SHP77 (cell line): ENCODE measurements at regions not wholly inside any gene's neighbourhood (a gene's known extent, or its start where the extent isn't known, plus 50 kb on each side); places are given as distances from the start of the nearest gene placed in this dataset.

ENCODE experiments used
- DNase-seq, 2 experiments: peaks; one replicate each; lab custom pipeline; 2025; lab: John Stamatoyannopoulos, UW

- DNase-seq: no peak
These were observed 326.4 kb downstream of the MEI4 start for GRCh38 chr6:77979204-77979603.

DNA sequence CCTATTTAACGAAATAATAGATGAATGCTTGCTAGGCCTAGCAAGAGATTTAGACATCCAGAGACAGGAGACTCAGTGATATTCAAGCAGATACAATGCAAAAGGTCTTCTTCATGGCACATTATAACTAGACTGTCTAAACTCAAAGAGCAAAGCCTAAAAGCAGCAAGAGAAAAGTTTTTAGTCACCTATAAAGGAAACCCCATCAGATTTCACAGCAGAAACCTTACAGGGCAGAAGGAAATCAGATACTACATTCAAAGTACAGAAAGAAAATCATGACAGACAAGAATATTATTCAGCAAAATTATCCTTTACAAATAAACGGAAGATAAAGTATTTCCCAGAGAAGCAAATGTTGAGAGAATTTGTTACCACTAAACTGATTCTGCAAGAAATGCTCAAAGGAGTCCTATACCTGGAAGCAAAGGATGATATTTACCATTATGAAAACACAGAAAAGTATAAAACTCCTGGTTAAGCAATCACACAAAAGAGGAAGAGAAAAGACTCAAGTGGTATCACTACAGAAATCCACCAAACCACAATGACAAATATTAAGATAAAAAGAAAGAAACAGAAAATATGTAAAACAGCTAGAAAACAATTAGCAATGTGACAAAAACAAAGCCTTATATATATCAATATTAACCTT, 333.7 kb downstream of the MEI4 start:
- no peak for DNase-seq

DNA sequence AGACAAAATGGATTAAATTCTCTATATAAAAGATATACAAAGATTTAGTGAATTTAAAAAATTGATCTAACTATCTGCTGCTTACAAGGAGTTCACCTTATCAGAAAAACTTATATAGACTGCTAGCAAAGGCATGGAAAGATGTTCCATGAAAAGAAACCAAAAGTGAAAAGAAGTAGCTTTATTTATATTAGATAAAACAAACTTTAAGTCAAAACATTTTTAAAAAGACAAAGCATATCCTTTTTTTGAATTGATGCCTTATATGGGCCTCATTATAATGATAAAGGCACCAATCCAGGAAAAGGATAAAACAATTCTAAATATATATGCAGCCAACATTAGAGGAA, 334.2 kb downstream of the MEI4 start:
- no peak for DNase-seq

DNA sequence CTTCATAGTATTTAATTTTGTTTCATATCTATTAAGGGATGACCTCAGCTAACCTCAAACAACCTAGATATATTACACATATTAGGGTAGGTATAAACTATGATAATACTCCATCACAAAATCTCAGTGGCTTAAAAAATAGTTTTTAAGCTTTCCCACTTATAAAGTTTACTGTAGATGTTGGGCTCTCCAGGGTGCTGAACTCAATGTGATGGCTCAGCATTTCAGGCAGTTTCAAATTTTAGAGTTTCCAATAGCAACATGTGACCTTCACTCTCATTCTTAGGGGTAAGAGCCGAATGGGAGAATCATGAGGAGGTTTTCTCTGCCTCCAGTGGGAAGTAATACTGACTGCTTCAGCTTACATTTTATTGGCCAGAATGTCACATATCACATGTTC, 357.3 kb downstream of the MEI4 start:
- DNase-seq: no peak

GRCh38 chr6:78020586-78020985, 367.7 kb downstream of the MEI4 start:
- no peak for DNase-seq

GRCh38 chr6:78025502-78025901, 372.7 kb downstream of the MEI4 start:
- DNase-seq: no peak

DNA sequence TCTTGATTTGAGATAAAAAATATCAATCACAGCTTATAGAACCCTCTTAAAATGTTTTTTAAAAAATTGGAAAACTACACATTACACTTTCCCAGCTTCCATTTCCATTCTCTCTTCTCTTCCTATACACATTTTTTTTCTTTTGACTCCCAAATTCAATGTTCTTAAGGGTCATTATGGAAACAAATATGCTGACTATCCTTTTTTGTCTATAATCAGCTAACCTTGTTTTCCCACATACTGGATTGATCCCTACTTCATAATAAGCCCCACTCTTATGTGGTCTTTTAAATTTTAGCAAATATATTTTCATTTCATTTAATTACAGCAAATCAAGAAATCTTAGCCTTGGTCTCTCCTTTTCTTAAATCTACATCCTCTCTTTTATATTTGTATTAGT, 378.4 kb downstream of the MEI4 start:
- no peak for DNase-seq

- no peak for DNase-seq
These were observed 406.3 kb downstream of the MEI4 start for GRCh38 chr6:78059171-78059570.

DNA sequence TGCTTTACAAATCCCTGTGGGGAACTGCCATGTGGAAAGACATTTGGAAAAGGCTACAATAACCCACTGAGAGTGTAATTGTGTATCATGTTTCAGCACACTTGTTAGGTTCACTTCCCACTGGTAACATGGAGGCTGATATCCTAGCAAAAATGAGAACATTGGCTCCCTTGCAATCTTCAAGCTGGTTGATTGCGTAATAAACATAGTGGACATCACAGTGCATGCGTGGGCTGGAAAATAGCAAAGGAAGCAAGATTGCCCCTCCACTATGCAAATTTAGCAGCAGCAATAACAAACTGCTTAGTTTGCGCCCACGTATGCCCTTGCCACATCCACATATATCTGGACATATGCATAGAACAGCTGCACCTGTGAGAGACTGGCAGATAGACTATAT, 410.2 kb downstream of the MEI4 start:
- DNase-seq: no peak

GRCh38 chr6:78076371-78076770, 423.5 kb downstream of the MEI4 start:
- no peak for DNase-seq

DNA sequence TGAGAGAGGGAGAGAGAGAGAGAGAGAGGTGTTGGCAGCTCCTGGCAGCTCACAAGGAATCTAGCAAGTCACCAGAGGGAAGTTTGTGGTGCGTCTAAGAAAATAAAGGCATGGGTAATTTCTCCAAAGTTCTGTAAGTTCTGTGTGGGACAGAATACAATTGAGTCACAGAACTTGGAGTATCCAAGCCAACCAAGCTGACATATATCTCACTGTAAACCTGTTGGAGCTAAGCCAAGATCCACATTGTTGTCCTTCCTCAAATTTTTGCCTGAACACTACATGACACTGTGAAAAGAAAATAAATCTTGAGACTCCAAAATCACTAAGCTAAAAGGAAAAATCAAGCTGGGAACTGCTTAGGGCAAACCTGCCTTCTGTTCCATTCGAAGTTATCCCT, 436.7 kb downstream of the MEI4 start:
- DNase-seq: no peak

- no peak for DNase-seq
These were observed 441.1 kb downstream of the MEI4 start for GRCh38 chr6:78093906-78094305.

- DNase-seq: no peak
These were observed 448.5 kb downstream of the MEI4 start for GRCh38 chr6:78101387-78101786.

- DNase-seq: no peak
These were observed 457.8 kb downstream of the MEI4 start for GRCh38 chr6:78110641-78111040.

DNA sequence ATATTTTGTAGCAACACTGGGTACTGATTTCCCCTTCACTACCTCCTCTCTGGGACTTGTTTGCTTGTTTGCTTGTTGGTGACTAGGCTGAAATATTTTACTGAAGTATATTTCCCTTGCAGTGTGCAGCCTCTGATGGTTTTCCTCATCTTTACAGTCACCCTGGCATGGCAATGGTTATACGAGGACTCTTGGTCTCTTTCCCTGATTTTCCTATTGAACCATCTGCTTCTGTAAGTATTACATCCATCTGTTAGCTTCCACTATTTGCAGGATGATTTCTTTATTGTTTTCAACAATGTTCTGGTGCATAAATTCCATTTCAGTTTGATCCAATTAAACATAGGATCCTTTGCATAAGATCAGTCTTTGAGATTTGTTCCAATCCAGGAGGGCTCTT, 465.1 kb downstream of the MEI4 start:
- DNase-seq: no peak

GRCh38 chr6:78131521-78131920, 478.7 kb downstream of the MEI4 start:
- no peak for DNase-seq

DNA sequence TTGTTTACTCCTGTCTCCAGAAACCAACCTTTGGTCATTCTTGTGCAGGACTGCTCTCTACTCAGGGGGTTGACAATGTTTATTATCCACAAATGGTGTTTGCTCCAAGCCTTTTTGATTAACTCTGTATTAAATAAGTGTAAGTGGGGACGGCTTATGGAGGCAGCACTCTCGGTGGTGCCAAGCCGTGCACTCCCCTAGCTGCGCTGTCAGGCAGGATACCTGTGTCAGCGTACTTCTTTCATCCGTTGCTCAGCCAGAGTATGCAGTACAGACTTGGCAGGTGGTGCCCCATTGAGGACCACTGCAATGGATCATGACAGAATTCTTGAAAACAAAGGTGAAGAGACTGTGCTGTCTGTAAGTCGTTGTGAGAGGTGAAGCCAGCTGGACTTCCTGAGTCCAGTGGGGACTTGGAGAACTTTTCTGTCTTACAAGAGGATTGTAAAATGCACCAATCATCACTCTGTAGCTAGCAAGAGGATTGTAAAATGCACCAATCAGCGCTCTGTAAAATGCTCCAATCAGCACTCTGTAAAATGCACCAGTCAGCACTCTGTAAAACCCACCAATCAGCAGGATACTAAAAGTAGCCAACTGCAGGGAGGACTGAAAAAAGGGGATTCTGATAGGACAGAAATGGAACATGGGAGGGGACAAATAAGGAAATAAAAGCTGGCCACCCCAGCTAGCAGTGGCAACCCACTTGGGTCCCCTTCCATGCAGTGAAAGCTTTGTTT, 480.0 kb downstream of the MEI4 start:
- DNase-seq: no peak

- no peak for DNase-seq
These were observed 497.6 kb downstream of the MEI4 start for GRCh38 chr6:78150425-78150824.

DNA sequence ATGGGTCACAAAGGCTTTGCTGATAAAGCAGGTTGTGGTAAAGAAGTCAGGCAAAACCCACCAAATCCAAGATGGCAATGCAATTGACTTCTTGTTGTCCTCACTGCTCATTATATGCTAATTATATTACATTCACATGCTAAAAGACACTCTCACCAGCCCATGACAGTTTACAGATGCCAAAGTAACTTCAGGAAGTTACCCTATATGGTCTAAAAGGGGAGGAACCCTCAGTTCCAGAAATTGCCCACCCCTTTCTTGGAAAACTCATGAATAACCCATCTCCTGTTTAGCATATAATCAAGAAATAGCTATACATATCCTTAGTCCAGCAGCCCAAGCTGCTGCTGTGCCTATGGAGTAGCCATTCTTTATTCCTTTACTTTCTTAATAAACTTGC, 501.1 kb downstream of the MEI4 start:
- no peak for DNase-seq

DNA sequence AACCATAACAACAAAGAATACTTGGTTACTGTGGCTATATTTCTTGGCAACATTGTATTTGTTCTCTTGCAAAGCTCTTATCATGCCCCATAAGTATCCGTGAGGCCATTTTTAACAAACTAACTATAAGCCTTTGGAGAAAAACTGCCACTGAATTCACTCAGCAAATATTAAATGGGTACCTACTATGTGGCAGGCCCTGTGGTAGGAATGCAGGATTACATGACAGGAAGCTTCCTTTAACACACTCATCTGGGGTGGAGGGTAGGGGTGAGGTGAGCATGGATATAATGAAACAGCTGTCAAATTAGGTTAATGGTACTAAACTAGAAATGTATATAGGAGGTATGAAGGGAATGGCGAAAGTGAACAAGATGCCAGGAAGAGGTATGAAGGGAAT, 504.8 kb downstream of the MEI4 start:
- DNase-seq: no peak

DNA sequence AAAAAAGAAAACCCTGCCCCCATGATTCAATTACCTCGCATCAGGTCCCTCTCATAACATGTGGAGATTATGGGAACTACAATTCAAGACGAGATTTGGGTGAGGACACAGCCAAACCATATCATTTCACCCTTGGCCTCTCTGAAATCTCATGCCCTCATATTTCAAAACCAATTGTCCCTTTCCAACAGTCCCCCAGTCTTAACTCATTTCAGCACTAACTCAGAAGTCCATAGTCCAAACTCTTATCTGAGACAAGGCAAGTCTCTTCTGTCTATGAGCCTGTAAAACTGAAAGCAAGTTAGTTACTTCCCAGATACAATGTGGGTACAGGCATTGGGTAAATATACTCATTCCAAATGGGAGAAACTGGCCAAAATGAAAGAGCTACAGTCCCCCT, 536.1 kb downstream of the MEI4 start:
- DNase-seq: no peak

- DNase-seq: no peak
These were observed 539.2 kb downstream of the MEI4 start for GRCh38 chr6:78192057-78192456.

GRCh38 chr6:78199044-78199443, 546.2 kb downstream of the MEI4 start:
- DNase-seq: no peak

DNA sequence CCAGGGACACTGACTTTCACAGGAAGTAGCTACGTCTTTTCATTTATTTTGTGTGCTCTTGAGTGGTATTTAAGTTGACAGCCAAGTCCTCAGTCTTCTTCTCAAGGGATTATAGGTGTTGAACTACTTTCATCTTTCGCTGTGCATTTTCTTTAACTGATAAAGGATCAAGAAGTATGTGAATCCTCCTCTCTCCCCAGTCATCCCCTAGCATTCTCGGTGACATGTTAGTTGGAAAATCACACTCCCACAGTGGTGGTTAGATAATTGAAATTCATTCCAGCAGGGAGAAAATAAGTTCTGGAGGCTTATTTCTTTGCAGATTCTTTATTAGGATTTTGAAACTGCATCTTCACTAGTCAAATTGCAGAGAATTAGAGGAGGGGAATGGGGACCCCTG, 569.4 kb downstream of the MEI4 start:
- DNase-seq: no peak
